HG03196 (cell line): ENCODE measurements at regions not wholly inside any gene's neighbourhood (a gene's known extent, or its start where the extent isn't known, plus 50 kb on each side); places are given as distances from the start of the nearest gene placed in this dataset.
A peak's percentile ranks its signal among the peaks of the same experiment; 100 is the strongest.

Experiments used
- ATAC-seq: cut with Tn5 transposase; IDR thresholded peaks from one replicate; pipeline ENCODE4 v1.9.1; 2021; ENCODE audit not compliant: unreplicated experiment

DNA sequence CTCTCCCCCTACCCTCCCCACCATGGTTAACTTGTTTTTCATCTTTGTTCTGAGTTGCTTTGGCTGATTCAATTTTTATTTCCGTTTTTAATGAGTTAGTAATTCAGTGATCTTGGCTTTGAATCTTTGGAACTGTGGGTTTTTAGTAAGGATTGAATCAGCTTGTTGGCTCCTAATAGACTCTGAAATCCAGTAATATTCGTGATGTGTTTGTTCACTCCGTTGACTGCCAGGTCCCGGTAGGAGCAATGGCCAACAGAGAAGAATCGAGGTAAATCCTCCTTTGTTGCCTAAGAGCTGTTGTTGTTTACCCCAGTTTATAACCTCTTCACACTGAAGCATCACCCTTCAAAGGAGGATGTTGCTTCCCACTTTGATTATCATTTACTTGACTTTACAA is 92.7 kb downstream of the PCSK1 start:
- no peak for ATAC-seq

- no peak for ATAC-seq
Observed at GRCh38 chr5:96339862-96340261, 93.2 kb downstream of the PCSK1 start.

DNA sequence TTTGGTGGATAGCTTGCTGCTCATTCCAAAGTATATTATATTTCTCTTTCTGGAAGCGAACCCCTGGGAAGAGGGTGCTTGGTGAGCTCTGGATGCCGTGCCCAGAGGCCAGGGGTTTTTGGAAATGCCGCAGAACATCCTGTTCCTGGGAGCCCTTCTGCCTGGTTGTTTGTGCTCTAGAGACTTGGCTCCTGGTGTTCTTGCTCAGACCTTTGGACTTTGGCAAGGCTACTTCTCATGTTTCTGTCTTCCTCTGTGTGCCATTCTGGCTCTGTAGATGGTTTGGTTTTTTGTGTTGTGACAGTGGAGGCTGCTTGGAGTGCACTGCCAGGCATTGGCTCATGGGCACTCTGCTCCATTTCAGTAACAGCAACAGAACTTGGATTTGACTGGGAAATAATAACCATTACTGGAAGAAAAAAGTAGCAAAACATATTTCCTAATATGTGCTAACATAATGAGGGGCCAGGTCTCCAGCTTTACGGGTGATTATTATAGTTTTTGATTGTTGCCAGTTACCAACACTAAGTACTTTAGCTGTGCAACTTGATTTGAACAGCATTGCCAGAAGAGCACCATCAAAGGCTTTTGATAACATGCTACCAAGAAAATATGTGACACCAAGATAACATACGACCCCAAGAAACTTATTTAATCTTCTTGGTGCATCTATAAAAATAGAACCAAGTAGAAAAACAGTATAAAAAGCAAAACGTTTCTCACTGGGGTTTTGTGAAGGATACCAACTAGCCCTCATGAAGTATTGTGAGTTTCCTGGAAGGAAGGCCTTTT is 94.2 kb downstream of the PCSK1 start:
- no peak for ATAC-seq

DNA sequence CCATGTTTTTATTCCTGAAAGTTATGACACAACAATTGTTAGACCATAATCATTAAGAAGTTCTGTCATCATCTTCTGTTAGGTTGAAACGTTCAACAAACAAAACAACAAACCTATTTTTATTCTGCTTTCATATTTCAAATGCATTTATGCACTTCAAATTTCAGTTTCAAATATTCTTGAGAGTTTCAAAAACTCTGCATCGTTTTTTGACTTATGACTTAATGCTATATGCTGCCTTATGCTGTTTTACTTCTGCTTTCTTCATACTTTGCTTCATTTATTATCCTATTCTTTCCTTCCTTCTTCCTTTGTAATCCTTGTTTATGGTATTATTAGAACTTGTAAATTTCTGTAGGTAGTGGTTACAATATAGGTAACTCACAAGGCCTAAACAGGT is 95.0 kb downstream of the PCSK1 start:
- ATAC-seq, result no peak

GRCh38 chr5:96337048-96337781 is 95.8 kb downstream of the PCSK1 start:
- no peak for ATAC-seq

DNA sequence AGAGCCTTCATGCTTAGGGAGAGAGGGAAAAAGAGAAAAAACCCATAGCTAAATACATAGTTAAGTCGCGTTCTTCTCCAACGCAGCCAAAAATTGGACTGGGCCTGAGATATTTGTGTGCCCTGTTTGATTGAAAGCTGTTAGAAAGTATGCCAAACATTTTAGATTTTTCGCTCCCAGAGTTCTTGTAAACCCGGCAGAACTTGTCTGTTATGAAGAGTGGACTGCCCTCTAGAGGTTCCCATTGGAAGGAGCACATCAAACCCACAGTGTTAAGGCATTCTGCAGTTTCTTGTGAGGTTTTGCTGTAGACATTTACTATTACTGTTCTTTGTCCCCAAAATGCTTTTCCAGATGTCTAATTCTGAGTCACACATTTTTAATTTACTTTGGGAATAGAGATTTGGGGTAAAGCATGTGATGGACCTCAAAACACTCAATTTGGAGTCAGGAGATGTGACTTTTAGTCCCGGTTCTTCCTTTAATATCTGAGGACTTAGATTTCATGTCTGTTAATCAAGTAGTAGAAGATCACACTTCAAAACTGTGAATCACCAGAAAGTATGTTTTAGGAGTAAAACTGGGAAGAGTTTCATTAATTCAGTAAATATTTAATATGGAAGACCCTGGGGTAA is 96.6 kb downstream of the PCSK1 start:
- ATAC-seq, result peak; percentile 63

GRCh38 chr5:96335873-96336272 is 97.2 kb downstream of the PCSK1 start:
- no peak for ATAC-seq

- no peak for ATAC-seq
Observed at GRCh38 chr5:96333391-96333790, 99.7 kb downstream of the PCSK1 start.

DNA sequence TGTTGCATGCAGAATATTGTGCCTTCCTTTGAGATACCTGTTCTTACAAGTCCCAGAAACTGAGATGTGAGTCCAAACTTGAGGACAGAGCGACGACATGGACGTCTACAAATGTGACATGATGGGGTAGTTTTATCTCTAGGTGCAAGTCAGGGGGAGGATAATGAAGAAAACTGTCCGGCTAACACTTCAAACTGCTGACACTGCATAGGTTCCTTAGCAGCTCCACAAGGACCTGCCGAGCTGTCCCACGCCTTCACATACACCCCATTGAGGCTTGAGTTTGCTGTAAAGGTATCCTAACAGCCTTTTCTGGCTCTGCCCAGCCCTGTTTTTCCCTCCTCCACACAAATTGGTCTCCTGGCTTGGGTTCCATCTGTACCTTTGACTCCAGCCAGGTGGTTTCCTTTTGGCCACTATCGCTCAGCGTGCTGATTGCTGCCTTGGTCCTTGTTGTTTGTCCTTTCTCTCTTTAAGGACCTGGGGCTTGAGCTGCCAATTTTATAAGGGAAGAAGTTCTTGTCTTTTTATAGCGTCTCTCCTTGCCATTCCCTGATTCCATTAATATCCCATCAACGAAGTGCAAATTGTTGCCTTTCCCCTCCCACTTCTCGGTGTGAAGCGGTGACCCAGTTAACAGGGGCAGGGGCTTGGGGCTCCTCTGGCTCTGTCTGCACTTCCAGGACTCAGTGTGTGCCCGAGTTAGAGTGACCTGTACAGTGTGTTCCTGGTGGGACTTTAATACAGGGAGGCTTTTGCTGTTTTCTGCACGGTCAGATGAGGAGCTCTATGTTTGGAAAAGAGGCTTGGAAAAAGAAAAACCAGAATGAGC is 100.3 kb downstream of the PCSK1 start:
- ATAC-seq, result no peak

DNA sequence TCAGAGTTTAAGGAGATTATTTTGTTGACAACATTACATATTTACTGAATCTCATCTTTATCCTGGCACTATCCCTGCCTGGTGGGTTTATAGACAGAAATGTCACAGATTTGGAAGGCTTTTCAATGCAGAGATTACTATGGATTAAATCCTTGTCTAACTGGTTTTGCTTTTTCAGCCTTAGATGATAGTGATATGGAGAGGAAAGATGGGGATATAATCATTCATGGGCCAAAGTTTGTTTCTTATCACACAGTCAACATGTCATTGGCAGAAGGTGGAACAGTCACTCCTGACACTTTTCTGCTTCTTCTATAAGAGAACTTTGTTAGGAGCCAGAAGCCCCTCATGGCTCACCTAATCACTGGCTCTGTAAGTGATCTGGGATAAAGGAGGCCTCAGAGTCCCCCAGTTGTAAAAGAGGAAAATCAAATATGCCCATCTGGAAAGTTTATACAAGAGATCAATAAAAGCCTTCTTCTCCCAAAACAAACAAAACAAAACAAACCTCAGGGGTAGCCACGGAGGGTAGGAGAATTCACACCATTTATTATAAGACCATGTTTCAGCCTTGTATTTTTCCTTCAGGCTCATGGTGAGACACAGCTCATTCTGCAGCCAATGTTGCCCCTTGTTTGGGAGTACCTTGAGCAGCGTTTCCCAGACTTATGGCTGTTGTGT is 101.2 kb downstream of the PCSK1 start:
- no peak for ATAC-seq

GRCh38 chr5:96331210-96331609 is 101.8 kb downstream of the PCSK1 start:
- no peak for ATAC-seq

GRCh38 chr5:96330530-96331140 is 102.4 kb downstream of the PCSK1 start:
- no peak for ATAC-seq

DNA sequence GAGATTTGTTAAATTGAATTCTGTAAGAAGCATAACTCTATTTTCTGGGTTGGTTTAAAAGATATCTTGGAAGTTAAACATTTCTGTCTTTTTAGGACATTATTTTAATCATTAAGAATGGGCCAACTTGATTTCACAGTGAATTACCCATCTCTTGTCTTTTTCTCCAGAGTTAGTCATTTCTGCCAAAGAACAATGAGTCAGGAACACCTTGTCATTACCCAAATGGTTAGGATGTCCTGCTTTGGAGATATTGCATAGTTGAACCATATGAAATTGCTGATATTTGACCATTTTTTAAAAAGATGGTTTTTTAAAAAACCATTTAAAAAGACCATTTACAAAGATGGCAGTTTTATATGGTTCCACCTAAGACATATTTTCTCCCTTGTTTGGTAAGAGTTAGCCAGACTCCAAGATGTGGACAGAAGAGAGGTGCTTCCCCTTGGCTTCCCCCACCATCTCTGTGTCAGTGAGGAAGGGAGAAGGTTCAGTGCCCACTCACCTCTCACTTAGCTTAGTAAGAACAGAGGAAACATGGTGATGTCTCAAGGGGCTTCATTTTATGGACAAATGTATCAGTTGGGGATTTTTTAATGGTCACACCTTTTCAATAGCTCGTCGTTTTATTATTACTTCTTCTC is 103.0 kb downstream of the PCSK1 start:
- no peak for ATAC-seq

- ATAC-seq, result no peak
Observed at GRCh38 chr5:96329289-96329688, 103.8 kb downstream of the PCSK1 start.

GRCh38 chr5:96327722-96328121 is 105.3 kb downstream of the PCSK1 start:
- ATAC-seq, result no peak

GRCh38 chr5:96326902-96327301 is 106.1 kb downstream of the PCSK1 start:
- ATAC-seq, result peak; percentile 75

DNA sequence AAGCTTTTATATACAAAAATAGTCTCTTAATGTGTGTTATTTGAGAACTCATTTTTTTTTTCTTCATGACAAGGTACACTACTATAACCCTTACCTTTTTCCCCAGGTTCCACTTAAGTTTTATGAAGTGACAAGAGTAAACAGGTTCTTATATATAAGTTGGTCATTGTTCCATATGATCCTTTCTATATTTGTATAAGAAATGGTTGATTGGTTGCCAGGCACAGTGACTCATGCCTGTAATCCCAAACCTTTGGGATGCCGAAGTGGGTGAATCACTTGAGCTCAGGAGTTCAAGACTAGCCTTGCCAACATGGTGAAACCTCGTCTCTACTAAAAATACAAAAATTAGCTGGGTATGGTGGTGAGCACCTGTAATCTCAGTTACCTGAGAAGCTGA is 108.3 kb downstream of the PCSK1 start:
- ATAC-seq, result no peak

DNA sequence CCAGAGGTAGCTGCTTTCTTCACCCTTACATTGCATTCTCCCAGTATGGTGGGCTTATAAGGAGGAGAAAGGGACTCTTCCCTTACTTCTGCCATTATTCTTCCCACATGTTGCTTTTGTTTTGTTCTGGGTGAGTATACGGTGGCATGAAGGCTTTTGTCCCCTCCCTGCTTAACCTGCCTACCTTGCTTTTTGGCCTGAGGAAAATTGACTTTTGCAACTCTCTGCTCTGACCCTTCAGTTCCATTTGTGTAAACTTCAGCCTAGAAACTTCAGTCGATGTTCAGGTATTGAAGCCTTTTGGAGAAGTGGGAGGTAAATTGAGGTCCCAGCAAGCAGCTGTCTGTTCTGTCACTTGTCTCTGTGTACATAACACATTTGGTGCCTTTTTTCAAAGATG is 110.2 kb downstream of the PCSK1 start:
- no peak for ATAC-seq

GRCh38 chr5:96322217-96322616 is 110.8 kb downstream of the PCSK1 start:
- no peak for ATAC-seq

DNA sequence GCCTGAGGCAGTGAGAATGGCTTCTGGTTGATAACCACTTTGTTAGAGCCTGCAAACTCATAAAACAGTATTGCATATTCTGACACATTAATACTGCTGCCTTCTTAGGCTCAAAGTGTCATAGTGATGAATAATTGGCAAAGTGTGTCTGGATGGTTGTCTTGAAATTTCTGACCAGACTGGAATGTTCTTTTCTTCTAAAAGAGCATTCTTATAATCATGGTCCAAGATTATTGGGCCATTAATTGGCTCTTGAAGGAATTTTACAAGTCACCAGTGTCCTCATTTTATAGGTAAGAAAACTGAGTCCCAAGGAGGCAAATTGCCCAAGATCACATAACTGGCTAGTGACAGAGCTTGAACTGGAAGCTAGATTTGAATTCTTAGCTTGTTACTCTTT is 111.7 kb downstream of the PCSK1 start:
- ATAC-seq, result no peak
